Fibroblast of pulmonary artery (primary cell): ENCODE measurements at regions not wholly inside any gene's neighbourhood (a gene's known extent, or its start where the extent isn't known, plus 50 kb on each side); places are given as distances from the start of the nearest gene placed in this dataset.

Experiments used
- DNase-seq: peaks from one replicate; pipeline ENCODE4 v3.0.0-alpha.2; 2010; ENCODE audit warnings: low read depth
- H3K4me3 ChIP-seq: replicated peaks from 2 replicates; pipeline ENCODE4 v1.5.1; 2011; ENCODE audit warnings: low read depth, mild to moderate bottlenecking, control low read depth, low read length, moderate library complexity
- CTCF ChIP-seq: IDR thresholded peaks from 2 replicates; pipeline ENCODE4 v1.5.1; 2011; ENCODE audit warnings: mild to moderate bottlenecking, control low read depth, low read length, inconsistent platforms; ENCODE audit errors: missing control alignments

GRCh38 chr20:40081653-40082052 lies 607.4 kb downstream of the MAFB start:
- no peak for TF ChIP-seq CTCF
- no peak for DNase-seq
- H3K4me3 ChIP-seq: no peak overlapping the region

- no peak overlapping the region for H3K4me3 ChIP-seq
- no peak for DNase-seq
- TF ChIP-seq CTCF: no peak
Observed at GRCh38 chr20:40080041-40080652, 608.9 kb downstream of the MAFB start.

- DNase-seq: no peak
- H3K4me3 ChIP-seq: no peak overlapping the region
- no peak for TF ChIP-seq CTCF
Observed at GRCh38 chr20:40073535-40074111, 615.4 kb downstream of the MAFB start.

GRCh38 chr20:40072907-40073306 lies 616.1 kb downstream of the MAFB start:
- DNase-seq: no peak
- no peak overlapping the region for H3K4me3 ChIP-seq
- TF ChIP-seq CTCF: no peak

- no peak overlapping the region for H3K4me3 ChIP-seq
- DNase-seq: no peak
- TF ChIP-seq CTCF: no peak
Observed at GRCh38 chr20:40056171-40056570, 632.9 kb downstream of the MAFB start.

GRCh38 chr20:40055711-40056110 lies 633.3 kb downstream of the MAFB start:
- H3K4me3 ChIP-seq: no peak overlapping the region
- TF ChIP-seq CTCF: no peak
- DNase-seq: no peak

GRCh38 chr20:40054311-40054710 lies 634.7 kb downstream of the MAFB start:
- TF ChIP-seq CTCF: no peak
- H3K4me3 ChIP-seq: no peak overlapping the region
- no peak for DNase-seq
